AG10803 (cell line): ENCODE measurements at regions not wholly inside any gene's neighbourhood (a gene's known extent, or its start where the extent isn't known, plus 50 kb on each side); places are given as distances from the start of the nearest gene placed in this dataset.
A peak's percentile ranks its signal among the peaks of the same experiment; 100 is the strongest.

ENCODE experiments used
- DNase-seq: peaks from one replicate; pipeline ENCODE4 v3.0.0; 2010; ENCODE audit warnings: low read depth
- H3K4me3 ChIP-seq: 2 replicates; pipeline ENCODE4 v1.5.1; 2011; ENCODE audit warnings: mild to moderate bottlenecking, low read length, control low read depth
- CTCF ChIP-seq: conservative IDR thresholded peaks from 2 replicates; pipeline ENCODE4 v1.5.1; 2011; ENCODE audit warnings: mild to moderate bottlenecking, low read length, control low read depth, inconsistent platforms

DNA sequence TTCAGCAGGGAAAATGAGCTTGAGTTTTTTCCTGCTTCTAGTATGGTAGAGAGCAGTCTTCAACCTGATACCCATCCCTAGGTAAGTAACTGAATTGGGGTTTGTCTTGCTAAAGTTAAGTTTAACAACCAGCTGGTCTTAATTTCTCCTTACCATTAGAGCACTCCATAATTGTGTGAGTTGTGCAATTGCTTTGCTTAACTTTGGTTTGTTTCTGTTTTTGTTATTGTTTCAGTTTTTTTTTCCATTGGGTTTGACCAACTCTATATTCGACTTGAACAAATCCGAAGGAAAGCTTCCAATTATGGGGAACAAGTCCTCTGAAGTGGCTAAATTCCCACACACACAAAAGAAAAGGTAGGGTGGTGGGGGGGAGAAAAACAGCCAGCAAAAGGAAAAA, 641.1 kb downstream of the PLA2G4A start:
- TF ChIP-seq CTCF = no peak
- DNase-seq = peak; percentile 2
- H3K4me3 ChIP-seq = no peak overlapping the region

- peak; percentile 36 for DNase-seq
- TF ChIP-seq CTCF = no peak
Observed at GRCh38 chr1:187471555-187471954, 642.8 kb downstream of the PLA2G4A start.

GRCh38 chr1:187474336-187474735, 645.6 kb downstream of the PLA2G4A start:
- peak; percentile 11 for DNase-seq
- no peak overlapping the region for H3K4me3 ChIP-seq
- no peak for TF ChIP-seq CTCF

More at GRCh38 chr1:187471555-187471954, 642.8 kb downstream of the PLA2G4A start:
- no peak overlapping the region for H3K4me3 ChIP-seq

GRCh38 chr1:187476671-187477070, 647.9 kb downstream of the PLA2G4A start:
- no peak; the same call in 1 of the 2 replicates for TF ChIP-seq CTCF
- H3K4me3 ChIP-seq = no peak overlapping the region
- no peak for DNase-seq

GRCh38 chr1:187477103-187477502, 648.4 kb downstream of the PLA2G4A start:
- no peak for TF ChIP-seq CTCF
- no peak overlapping the region for H3K4me3 ChIP-seq
- no peak for DNase-seq

- no peak for DNase-seq
- H3K4me3 ChIP-seq = no peak overlapping the region
- TF ChIP-seq CTCF = no peak
Observed at GRCh38 chr1:187477535-187477934, 648.8 kb downstream of the PLA2G4A start.

GRCh38 chr1:187481581-187482148, 652.9 kb downstream of the PLA2G4A start:
- no peak for TF ChIP-seq CTCF
- DNase-seq = no peak
- no peak overlapping the region for H3K4me3 ChIP-seq
